Keratinocyte (primary cell): ENCODE measurements at regions not wholly inside any gene's neighbourhood (a gene's known extent, or its start where the extent isn't known, plus 50 kb on each side); places are given as distances from the start of the nearest gene placed in this dataset.

Source experiments
- DNase-seq: peaks from one replicate; pipeline ENCODE4 v3.0.0-alpha.2; 2011; ENCODE audit warnings: low read depth, missing footprints, low spot score
- FAIRE-seq: peaks from 2 replicates; lab custom pipeline; 2011; peaks lifted over from hg19 to GRCh38; lab: Jason Lieb, UNC
- H2AFZ ChIP-seq: 2 replicates; pipeline ENCODE4 v1.6.0; 2012; ENCODE audit warnings: low read length, control low read depth, inconsistent platforms; ENCODE audit not compliant: control insufficient read depth
- H3K27ac ChIP-seq: 2 replicates; pipeline ENCODE4 v1.5.1; 2011; ENCODE audit warnings: low read length; ENCODE audit not compliant: control insufficient read depth, insufficient read depth
- H3K27me3 ChIP-seq: 3 replicates; pipeline ENCODE4 v1.6.0; 2011; ENCODE audit warnings: low read length; ENCODE audit not compliant: control insufficient read depth, insufficient read depth; ENCODE audit errors: extremely low read depth
- H3K36me3 ChIP-seq, 2 experiments: 2 replicates in 1 of 2; 3 replicates in 1 of 2; pipeline ENCODE4 v1.5.1; 2011; ENCODE audit warnings: low read length in 2 of 2, mild to moderate bottlenecking in 1 of 2; ENCODE audit not compliant: control insufficient read depth in 2 of 2, insufficient read depth in 2 of 2; ENCODE audit errors: extremely low read depth in 1 of 2
- H3K4me1 ChIP-seq: 3 replicates; pipeline ENCODE4 v1.5.1; 2011; ENCODE audit warnings: low read length; ENCODE audit not compliant: control insufficient read depth, insufficient read depth; ENCODE audit errors: extremely low read depth
- H3K4me2 ChIP-seq: 3 replicates; pipeline ENCODE4 v1.6.0; 2011; ENCODE audit warnings: low read depth, low read length; ENCODE audit not compliant: control insufficient read depth, insufficient read depth; ENCODE audit errors: extremely low read depth
- H3K4me3 ChIP-seq, 3 experiments: fragments of 200-600 bp in 1 of 3; sonication (generic) in 1 of 3; 2 replicates in 2 of 3; 3 replicates in 1 of 3; pipeline ENCODE4 v1.5.1; 2011 to 2016; ENCODE audit warnings: low read length in 3 of 3, mild to moderate bottlenecking in 3 of 3, control low read depth in 2 of 3, inconsistent platforms in 1 of 3, low read depth in 1 of 3, mixed read lengths in 1 of 3, mixed run types in 1 of 3, moderate library complexity in 1 of 3; ENCODE audit not compliant: control insufficient read depth in 2 of 3, insufficient read depth in 2 of 3; ENCODE audit errors: extremely low read depth in 1 of 3
- H3K79me2 ChIP-seq: 2 replicates; pipeline ENCODE4 v1.6.0; 2012; ENCODE audit warnings: low read length; ENCODE audit not compliant: control insufficient read depth, insufficient read depth
- H3K9ac ChIP-seq: 3 replicates; pipeline ENCODE4 v1.6.0; 2011; ENCODE audit warnings: low read length; ENCODE audit not compliant: control insufficient read depth, insufficient read depth; ENCODE audit errors: extremely low read depth
- H3K9me1 ChIP-seq: 3 replicates; pipeline ENCODE4 v1.6.0; 2011; ENCODE audit warnings: low read length; ENCODE audit not compliant: control insufficient read depth, insufficient read depth; ENCODE audit errors: extremely low read depth
- H3K9me3 ChIP-seq: 2 replicates; pipeline ENCODE4 v1.5.1; 2012; ENCODE audit warnings: low read depth, low read length; ENCODE audit not compliant: control insufficient read depth
- H4K20me1 ChIP-seq: 3 replicates; pipeline ENCODE4 v1.6.0; 2011; ENCODE audit warnings: low read length; ENCODE audit not compliant: control insufficient read depth, insufficient read depth; ENCODE audit errors: extremely low read depth
- CTCF ChIP-seq, 3 experiments: IDR thresholded peaks in 1 of 3; conservative IDR thresholded peaks in 1 of 3; optimal IDR thresholded peaks in 1 of 3; 2 replicates in 2 of 3; 3 replicates in 1 of 3; pipeline versions ENCODE3 to v1.5.1; 2011; ENCODE audit warnings: low read length in 3 of 3, mild to moderate bottlenecking in 3 of 3, moderate library complexity in 2 of 3, control low read depth in 1 of 3, inconsistent platforms in 1 of 3; ENCODE audit not compliant: insufficient read depth in 2 of 3; ENCODE audit errors: extremely low read depth in 1 of 3
- EZH2 ChIP-seq: IDR thresholded peaks from one replicate; pipeline ENCODE4 v1.6.1; 2012; ENCODE audit warnings: inconsistent platforms, mild to moderate bottlenecking, low read length, moderate library complexity
- dilution Hi-C: fragments of 300-500 bp; cut with MboI; formaldehyde crosslinking; loops from one replicate; pipeline ENCODE4 v1.7.0; 2020; ENCODE audit warnings: low sequenced_read_pairs; ENCODE audit not compliant: extremely low pct_ligation_motif_present

GRCh38 chr1:99496067-99496466 lies 149.8 kb upstream of the PALMD start:
- no peak overlapping the region for H3K27ac ChIP-seq
- TF ChIP-seq EZH2 (no peak), CTCF (optimal IDR thresholded peaks at IDR 0.05 in 1 of 3, IDR thresholded peaks at IDR 0.05 in 1 of 3, conservative IDR thresholded peaks at IDR 0.05 in 1 of 3; ENCODE audit: extremely low read depth in 1 of 3, insufficient read depth in 2 of 3, low read length in 3 of 3) (peak in 1 of 3 experiments; percentile 2)
- H3K36me3 ChIP-seq, result no peaks in the 10 kb centered on the region
- no peak overlapping the region for H3K9ac ChIP-seq
- FAIRE-seq, result no peak
- H3K27me3 ChIP-seq, result no peaks in the 10 kb centered on the region
- H3K4me3 ChIP-seq, result no peak overlapping the region
- dilution Hi-C loops, result no loop called here
- no peaks in the 10 kb centered on the region for H3K9me1 ChIP-seq
- no peaks in the 10 kb centered on the region for H4K20me1 ChIP-seq
- no peaks in the 10 kb centered on the region for H3K9me3 ChIP-seq
- H2AFZ ChIP-seq, result no peak overlapping the region
- H3K79me2 ChIP-seq, result no peaks in the 10 kb centered on the region
- DNase-seq, result no peak
- H3K4me2 ChIP-seq, result no peak overlapping the region
- no peaks in the 10 kb centered on the region for H3K4me1 ChIP-seq

GRCh38 chr1:99497690-99498089 lies 148.2 kb upstream of the PALMD start:
- DNase-seq, result no peak

More at GRCh38 chr1:99497690-99498089, 148.2 kb upstream of the PALMD start:
- Histone ChIP-seq H3K4me2 (no peak overlapping the region), H3K4me1 (no peaks in the 10 kb centered on the region), H2AFZ (no peak overlapping the region), H3K9me1 (no peaks in the 10 kb centered on the region), H3K36me3 (no peaks in the 10 kb centered on the region), H3K9ac (no peak overlapping the region), H3K9me3 (no peaks in the 10 kb centered on the region), H3K79me2 (no peaks in the 10 kb centered on the region), H3K4me3 (no peak overlapping the region), H4K20me1 (no peaks in the 10 kb centered on the region), H3K27ac (no peak overlapping the region), H3K27me3 (no peaks in the 10 kb centered on the region)
- dilution Hi-C loops, result no loop called here
- TF ChIP-seq CTCF (optimal IDR thresholded peaks at IDR 0.05 in 1 of 3, IDR thresholded peaks at IDR 0.05 in 1 of 3, conservative IDR thresholded peaks at IDR 0.05 in 1 of 3; ENCODE audit: extremely low read depth in 1 of 3, insufficient read depth in 2 of 3, low read length in 3 of 3), result no peak
- no peak for TF ChIP-seq EZH2
- FAIRE-seq, result no peak
